DND-41 (cell line): ENCODE measurements at regions not wholly inside any gene's neighbourhood (a gene's known extent, or its start where the extent isn't known, plus 50 kb on each side); places are given as distances from the start of the nearest gene placed in this dataset.

Source experiments
- CTCF ChIP-seq: IDR thresholded peaks from 2 replicates; pipeline ENCODE4 v1.5.1; 2012; ENCODE audit warnings: borderline replicate concordance, low read length, moderate library complexity, mild to moderate bottlenecking; ENCODE audit not compliant: poor library complexity, severe bottlenecking; ENCODE audit errors: extremely low read depth
- EZH2 ChIP-seq: IDR thresholded peaks from 3 replicates; pipeline ENCODE4 v1.6.1; 2012; ENCODE audit warnings: borderline replicate concordance, low read depth, mild to moderate bottlenecking, moderate library complexity, low read length, inconsistent platforms; ENCODE audit not compliant: severe bottlenecking

GRCh38 chr2:185082749-185083148 is 484.4 kb downstream of the ZNF804A start:
- TF ChIP-seq CTCF: no peak
- no peak for TF ChIP-seq EZH2
